Coronary artery (tissue), 2 donors: ENCODE measurements at regions not wholly inside any gene's neighbourhood (a gene's known extent, or its start where the extent isn't known, plus 50 kb on each side); places are given as distances from the start of the nearest gene placed in this dataset.

Experiments
- DNase-seq: peaks from one replicate; pipeline ENCODE4 v3.0.0-alpha.2; 2017; ENCODE audit warnings: low spot score
- H3K27ac ChIP-seq, 2 donors: fragments of 200-600 bp; sonication (generic); one replicate each; pipeline ENCODE4 v1.5.1; 2016 to 2019
- H3K4me3 ChIP-seq: fragments of 200-600 bp; sonication (generic); 2 replicates; pipeline ENCODE4 v1.5.1; 2016; ENCODE audit warnings: mild to moderate bottlenecking, moderate library complexity
- TF ChIP-seq, protein P1 (sequence below): fragments of 200-600 bp; sonication (generic); IDR thresholded peaks from one replicate; pipeline ENCODE4 v1.5.1; 2019; ENCODE audit warnings: antibody characterized with exemption

DNA sequence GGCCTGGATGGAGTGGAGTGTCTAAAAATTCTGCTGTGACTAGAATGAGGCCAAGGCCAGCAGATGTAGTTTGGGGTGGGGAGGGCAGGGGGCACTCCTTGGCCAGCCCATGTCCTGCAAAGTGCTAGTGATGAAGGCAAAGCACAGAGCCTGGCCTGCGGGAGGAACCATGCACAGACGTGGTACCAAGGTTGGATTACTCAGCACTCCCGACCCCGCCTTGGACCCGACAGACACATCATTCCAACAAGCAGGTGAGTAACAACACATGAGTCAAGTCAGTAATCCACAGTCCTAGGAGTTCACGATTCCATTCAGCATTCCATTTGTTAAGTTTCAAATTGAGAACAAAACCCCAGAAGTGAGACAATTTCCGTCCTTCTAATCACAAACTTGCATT is 317.3 kb downstream of the TCERG1L start:
- no peak overlapping the region for H3K4me3 ChIP-seq
- TF ChIP-seq, protein P1, sequence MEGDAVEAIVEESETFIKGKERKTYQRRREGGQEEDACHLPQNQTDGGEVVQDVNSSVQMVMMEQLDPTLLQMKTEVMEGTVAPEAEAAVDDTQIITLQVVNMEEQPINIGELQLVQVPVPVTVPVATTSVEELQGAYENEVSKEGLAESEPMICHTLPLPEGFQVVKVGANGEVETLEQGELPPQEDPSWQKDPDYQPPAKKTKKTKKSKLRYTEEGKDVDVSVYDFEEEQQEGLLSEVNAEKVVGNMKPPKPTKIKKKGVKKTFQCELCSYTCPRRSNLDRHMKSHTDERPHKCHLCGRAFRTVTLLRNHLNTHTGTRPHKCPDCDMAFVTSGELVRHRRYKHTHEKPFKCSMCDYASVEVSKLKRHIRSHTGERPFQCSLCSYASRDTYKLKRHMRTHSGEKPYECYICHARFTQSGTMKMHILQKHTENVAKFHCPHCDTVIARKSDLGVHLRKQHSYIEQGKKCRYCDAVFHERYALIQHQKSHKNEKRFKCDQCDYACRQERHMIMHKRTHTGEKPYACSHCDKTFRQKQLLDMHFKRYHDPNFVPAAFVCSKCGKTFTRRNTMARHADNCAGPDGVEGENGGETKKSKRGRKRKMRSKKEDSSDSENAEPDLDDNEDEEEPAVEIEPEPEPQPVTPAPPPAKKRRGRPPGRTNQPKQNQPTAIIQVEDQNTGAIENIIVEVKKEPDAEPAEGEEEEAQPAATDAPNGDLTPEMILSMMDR: no peak
- no peak for DNase-seq

DNA sequence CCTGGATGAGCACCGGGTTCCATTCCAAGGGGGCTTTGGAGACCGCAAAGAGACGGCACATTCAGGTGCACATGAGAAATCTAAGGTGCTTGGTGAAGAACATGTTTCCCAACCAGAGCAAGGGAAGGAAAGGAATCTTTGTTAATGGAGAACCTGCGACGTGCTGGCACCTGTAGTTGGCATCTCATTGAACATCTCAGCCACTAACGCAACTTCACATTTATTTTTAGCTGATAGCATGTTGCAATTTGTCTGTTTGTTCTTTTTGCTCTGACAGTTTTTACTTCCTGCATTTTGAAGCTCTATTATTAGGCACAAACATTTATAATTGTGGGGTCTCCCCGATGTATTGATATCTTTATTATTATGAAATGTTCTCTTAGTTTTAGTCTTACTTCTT is 316.7 kb downstream of the TCERG1L start:
- DNase-seq: no peak
- no peak overlapping the region for H3K4me3 ChIP-seq
- no peak overlapping the region for H3K27ac ChIP-seq

More for the DNA sequence above, 317.3 kb downstream of the TCERG1L start:
- H3K27ac ChIP-seq: no peak overlapping the region

DNA sequence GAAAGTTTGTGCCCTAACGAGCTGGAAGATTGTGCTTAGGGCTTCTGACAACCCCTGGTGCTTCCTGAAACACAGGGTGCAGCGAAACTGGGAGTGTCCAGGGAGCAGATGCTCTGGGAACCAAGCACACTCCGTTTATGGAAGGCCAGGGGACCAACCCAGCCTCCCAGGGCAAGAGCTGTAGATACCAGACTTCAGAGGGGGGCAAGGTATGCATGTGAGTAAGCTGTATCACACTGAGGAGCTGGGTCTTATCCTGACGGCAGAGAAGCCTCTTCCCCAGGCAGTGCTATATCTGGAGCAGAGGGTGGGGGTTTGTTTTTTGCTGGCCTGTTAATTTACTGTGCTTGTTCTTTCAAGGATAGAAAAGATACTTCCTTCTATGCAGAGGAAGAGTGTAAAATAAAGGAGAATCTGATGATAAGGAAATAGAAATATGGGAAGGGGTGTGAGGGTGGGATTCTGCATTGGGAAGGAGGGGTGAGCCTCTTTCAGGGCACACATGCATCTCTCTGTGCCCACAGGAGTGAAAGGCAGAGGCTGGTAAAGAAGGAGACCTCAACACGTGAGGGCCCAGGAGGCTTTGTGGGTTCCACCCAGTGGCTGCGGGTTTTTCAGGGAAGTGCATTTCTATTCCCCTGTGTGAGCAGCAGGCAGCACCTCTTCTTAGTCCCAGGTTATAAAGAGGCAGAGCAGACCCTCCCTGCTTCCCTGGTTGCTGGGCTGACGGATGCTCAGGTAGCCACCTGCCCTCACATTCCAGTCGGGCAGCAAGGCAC is 314.1 kb downstream of the TCERG1L start:
- Histone ChIP-seq H3K27ac (no peak overlapping the region), H3K4me3 (no peak overlapping the region)
- TF ChIP-seq, protein P1: no peak
- no peak for DNase-seq

More for the DNA sequence above, 316.7 kb downstream of the TCERG1L start:
- TF ChIP-seq, protein P1: no peak

DNA sequence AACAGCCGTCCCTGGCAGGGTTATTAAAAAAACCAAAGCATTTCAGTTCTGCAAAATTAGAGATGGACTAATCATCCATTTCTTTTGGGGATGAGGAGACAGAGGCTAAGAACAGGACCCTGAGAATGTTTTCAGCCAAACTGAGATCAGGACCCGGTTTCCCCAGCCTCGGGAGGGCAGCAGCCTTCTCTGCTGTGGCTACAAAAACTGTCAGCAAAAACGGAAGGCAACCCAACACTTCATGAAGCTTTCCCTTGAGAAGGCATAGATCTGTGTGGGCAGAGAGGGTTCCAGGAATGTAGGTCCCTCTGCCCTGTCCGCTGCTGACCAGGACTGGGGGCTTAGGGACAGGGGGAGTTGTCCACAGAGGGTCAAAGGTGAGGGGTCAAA is 313.5 kb downstream of the TCERG1L start:
- H3K27ac ChIP-seq: no peak overlapping the region
- peak; percentile 31 for DNase-seq
- TF ChIP-seq, protein P1: no peak

DNA sequence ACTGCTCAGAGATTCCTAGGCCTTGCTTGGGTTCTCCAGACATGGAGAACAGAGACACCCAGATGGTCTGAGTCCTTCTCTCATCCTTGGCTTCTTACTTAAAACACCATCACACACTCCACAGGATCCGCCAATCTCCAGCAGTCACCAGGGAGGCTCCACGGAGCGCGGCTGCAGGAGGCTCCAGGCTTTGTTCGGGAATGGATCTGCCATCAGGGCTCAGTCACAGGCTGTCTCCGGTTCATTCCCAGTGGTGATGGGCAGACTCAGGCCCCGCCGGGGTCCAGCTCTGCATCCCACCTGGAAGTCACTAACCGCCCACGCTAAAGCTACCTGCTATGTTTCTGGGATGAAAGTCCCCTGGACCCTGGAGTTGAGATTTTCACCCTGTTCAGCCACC is 312.9 kb downstream of the TCERG1L start:
- Histone ChIP-seq H3K4me3 (no peak overlapping the region), H3K27ac (no peak overlapping the region)
- peak; percentile 67 for DNase-seq
- TF ChIP-seq, protein P1: no peak

More for the DNA sequence above, 313.5 kb downstream of the TCERG1L start:
- no peak overlapping the region for H3K4me3 ChIP-seq

DNA sequence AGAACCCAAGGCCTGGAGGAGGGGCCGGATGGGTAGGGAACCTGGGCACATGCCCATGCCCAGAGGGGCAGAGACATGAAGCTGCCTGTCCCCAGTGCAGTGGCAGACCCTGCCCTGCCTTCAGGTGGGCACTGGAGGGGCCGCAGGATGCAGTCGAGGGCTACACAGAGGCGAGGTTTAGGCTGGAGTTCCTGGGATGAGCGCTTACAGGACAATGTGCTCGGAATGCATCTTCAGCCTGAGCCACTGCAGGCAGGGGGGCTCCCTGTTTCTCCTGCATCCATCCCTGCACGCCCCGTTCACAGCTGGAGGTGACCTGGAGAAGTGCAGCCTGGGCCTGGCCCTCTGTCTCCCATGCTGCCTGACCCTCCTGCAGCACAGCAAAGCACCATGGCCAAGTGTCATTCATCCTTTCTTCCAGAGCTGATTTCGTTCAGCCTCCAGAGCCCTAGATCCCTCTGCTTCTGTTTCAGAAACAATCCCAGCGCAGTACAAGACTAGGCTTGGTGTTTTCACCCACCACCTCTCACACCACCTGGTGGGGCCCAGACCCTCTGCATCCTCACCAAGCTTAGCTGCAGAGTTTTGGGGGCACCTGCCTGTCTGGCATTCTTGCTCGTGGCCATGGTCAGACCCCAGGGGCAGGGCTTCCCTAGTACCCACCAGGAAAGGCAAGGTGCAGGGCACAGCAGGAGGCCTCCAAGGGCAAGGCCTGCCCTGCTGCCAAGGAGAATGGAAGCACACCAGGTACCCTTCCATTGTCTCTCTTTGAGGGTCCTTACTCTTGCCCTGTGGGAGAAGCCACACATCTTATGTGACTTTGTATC is 311.9 kb downstream of the TCERG1L start:
- DNase-seq: peak; percentile 52

More for the DNA sequence above, 311.9 kb downstream of the TCERG1L start:
- Histone ChIP-seq H3K4me3 (no peak overlapping the region), H3K27ac (no peak overlapping the region)
- TF ChIP-seq, protein P1: no peak
